Prostate gland (tissue), 2 donors: ENCODE measurements at regions not wholly inside any gene's neighbourhood (a gene's known extent, or its start where the extent isn't known, plus 50 kb on each side); places are given as distances from the start of the nearest gene placed in this dataset.

Source experiments
- DNase-seq: peaks from one replicate; pipeline ENCODE4 v3.0.0-alpha.2; 2019; ENCODE audit warnings: low spot score
- H3K27ac ChIP-seq, 2 donors: fragments of 200-600 bp; sonication (generic); 2 replicates each; pipeline ENCODE4 v1.5.1; 2017 to 2019
- H3K27me3 ChIP-seq: fragments of 200-600 bp; sonication (generic); replicated peaks from 2 replicates; pipeline ENCODE4 v1.5.1; 2019; ENCODE audit not compliant: insufficient read depth
- H3K36me3 ChIP-seq, 2 donors: fragments of 200-600 bp; sonication (generic); 1 replicate in 1 of 2; 2 replicates in 1 of 2; pipeline versions ENCODE4 v1.5.1 to v1.8.1; 2017 to 2019
- H3K4me1 ChIP-seq: fragments of 200-600 bp; sonication (generic); replicated peaks from 2 replicates; pipeline ENCODE4 v1.5.1; 2019
- H3K4me3 ChIP-seq, 2 donors: fragments of 200-600 bp; sonication (generic); 2 replicates each; pipeline ENCODE4 v1.5.1; 2017 to 2019
- H3K9me3 ChIP-seq: fragments of 200-600 bp; sonication (generic); 2 replicates; pipeline ENCODE4 v1.5.1; 2017
- POLR2A ChIP-seq: fragments of 450-650 bp; IDR thresholded peaks from one replicate; pipeline ENCODE4 v1.6.1; 2016; ENCODE audit warnings: antibody characterized with exemption, mild to moderate bottlenecking
- POLR2AphosphoS5 ChIP-seq: sonication (generic); formaldehyde crosslinking; IDR thresholded peaks from one replicate; pipeline ENCODE4 v1.6.1; 2017; ENCODE audit warnings: antibody characterized with exemption
- WGBS: methylation state at CpG from one replicate; pipeline ENCODE4 v1.1.5; 2018; 5-methylcytosine and 5-hydroxymethylcytosine counted together
- intact Hi-C: fragments of 100-400 bp; cut with DNase I; formaldehyde crosslinking; loops from one replicate; pipeline ENCODE4 v1.14.2; 2022
- TF ChIP-seq, protein P1 (sequence below), 4 experiments: fragments of 200-600 bp in 2 of 4; fragments of 450-650 bp in 2 of 4; sonication (generic) in 2 of 4; IDR thresholded peaks; 1 replicate in 3 of 4; 2 replicates in 1 of 4; pipeline ENCODE4 v1.5.1; 2016 to 2019; ENCODE audit warnings: antibody characterized with exemption in 4 of 4, mild to moderate bottlenecking in 2 of 4, moderate library complexity in 2 of 4

GRCh38 chr12:90037740-90038139, 329.1 kb upstream of the ATP2B1 start:
- H3K9me3 ChIP-seq, result no peaks in the 10 kb centered on the region
- no peaks in the 10 kb centered on the region for H3K27me3 ChIP-seq
- no peak for DNase-seq
- no peak overlapping the region for H3K4me3 ChIP-seq
- WGBS, result 34% methylated on average over 1 of the region's 1 CpG
- intact Hi-C loops, result no loop called here
- no peaks in the 10 kb centered on the region for H3K36me3 ChIP-seq
- TF ChIP-seq POLR2A (no peak), POLR2AphosphoS5 (no peak)
- TF ChIP-seq, protein P1, sequence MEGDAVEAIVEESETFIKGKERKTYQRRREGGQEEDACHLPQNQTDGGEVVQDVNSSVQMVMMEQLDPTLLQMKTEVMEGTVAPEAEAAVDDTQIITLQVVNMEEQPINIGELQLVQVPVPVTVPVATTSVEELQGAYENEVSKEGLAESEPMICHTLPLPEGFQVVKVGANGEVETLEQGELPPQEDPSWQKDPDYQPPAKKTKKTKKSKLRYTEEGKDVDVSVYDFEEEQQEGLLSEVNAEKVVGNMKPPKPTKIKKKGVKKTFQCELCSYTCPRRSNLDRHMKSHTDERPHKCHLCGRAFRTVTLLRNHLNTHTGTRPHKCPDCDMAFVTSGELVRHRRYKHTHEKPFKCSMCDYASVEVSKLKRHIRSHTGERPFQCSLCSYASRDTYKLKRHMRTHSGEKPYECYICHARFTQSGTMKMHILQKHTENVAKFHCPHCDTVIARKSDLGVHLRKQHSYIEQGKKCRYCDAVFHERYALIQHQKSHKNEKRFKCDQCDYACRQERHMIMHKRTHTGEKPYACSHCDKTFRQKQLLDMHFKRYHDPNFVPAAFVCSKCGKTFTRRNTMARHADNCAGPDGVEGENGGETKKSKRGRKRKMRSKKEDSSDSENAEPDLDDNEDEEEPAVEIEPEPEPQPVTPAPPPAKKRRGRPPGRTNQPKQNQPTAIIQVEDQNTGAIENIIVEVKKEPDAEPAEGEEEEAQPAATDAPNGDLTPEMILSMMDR (IDR thresholded peaks at IDR 0.05), result no peak
- H3K27ac ChIP-seq, result no peak overlapping the region
- no peaks in the 10 kb centered on the region for H3K4me1 ChIP-seq

DNA sequence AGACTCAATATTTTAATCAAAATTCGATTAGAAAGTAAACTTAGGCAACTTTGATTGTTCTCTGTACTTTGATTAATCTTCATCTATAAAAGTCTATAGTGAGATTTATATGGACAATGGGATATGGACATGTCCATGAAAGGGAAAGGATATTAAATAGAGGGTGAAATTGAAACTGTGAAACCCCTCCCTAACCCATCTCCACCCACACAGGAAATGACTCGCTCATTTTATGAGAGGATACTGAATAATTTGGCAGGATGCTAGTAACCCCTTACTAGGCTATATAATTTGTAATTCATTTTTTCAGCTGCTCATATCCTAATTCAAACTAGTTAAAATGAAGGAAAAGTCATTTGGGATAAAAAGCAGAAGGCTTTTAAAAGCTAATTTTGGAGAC, 328.0 kb upstream of the ATP2B1 start:
- Histone ChIP-seq H3K27ac (no peak overlapping the region), H3K36me3 (no peaks in the 10 kb centered on the region), H3K4me1 (no peaks in the 10 kb centered on the region), H3K27me3 (no peaks in the 10 kb centered on the region), H3K9me3 (no peaks in the 10 kb centered on the region), H3K4me3 (no peak overlapping the region)
- intact Hi-C loops, result no loop called here
- no peak for DNase-seq
- WGBS, result 38% methylated on average over 2 of the region's 2 CpGs
- TF ChIP-seq POLR2AphosphoS5 (no peak), POLR2A (no peak)
- TF ChIP-seq, protein P1 (IDR thresholded peaks at IDR 0.05), result no peak

DNA sequence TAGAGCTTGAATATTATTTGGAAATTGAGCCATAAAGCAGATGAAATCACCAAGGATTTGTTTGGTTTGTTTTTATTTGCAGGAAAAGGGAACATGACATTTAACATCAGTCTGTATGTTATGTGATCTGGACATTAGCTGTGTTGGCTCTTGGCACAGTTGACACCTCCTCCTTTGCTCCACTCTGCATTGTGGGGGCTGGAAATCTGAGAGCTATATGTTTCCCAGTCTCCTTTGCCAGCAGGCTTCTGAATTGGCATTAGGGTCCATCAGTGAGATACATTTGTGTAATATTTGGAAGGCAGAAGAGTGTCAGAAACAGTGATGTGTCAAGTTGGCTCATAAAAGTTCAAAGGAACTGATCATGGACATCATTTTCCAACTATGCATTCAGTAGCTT, 322.1 kb upstream of the ATP2B1 start:
- no peak overlapping the region for H3K27ac ChIP-seq
- H3K27me3 ChIP-seq, result no peaks in the 10 kb centered on the region
- H3K9me3 ChIP-seq, result no peaks in the 10 kb centered on the region
- no peaks in the 10 kb centered on the region for H3K36me3 ChIP-seq
- intact Hi-C loops, result no loop called here
- TF ChIP-seq, protein P1 (IDR thresholded peaks at IDR 0.05), result no peak
- no peak for TF ChIP-seq POLR2A
- TF ChIP-seq POLR2AphosphoS5, result no peak
- H3K4me3 ChIP-seq, result no peak overlapping the region
- no peaks in the 10 kb centered on the region for H3K4me1 ChIP-seq
- DNase-seq, result no peak

DNA sequence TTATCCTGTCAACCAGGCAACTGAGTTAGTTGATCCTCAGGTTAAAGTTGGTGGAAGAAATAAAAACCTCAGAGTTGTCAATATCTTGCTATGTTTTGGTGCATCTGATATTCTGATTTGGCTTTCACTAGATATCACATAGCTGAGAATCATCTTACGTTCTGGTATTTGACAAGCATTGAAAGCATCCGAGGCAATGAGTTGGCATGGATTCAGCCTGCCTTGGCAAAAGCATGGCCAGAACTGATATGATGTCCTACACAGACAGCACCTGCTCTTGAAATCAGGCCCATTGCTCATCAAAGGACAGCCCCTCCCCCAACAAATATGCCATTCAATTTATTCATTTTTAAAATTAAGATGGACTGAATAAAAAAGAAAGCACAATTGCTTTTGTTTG, 320.7 kb upstream of the ATP2B1 start:
- H3K36me3 ChIP-seq, result no peaks in the 10 kb centered on the region
- DNase-seq, result no peak
- WGBS, result 35% methylated on average over 2 of the region's 2 CpGs
- no peaks in the 10 kb centered on the region for H3K9me3 ChIP-seq
- no peak overlapping the region for H3K4me3 ChIP-seq
- TF ChIP-seq POLR2AphosphoS5, result no peak
- TF ChIP-seq, protein P1 (IDR thresholded peaks at IDR 0.05), result no peak
- no peak for TF ChIP-seq POLR2A
- no peaks in the 10 kb centered on the region for H3K27me3 ChIP-seq
- H3K27ac ChIP-seq, result no peak overlapping the region
- no peaks in the 10 kb centered on the region for H3K4me1 ChIP-seq
- intact Hi-C loops, result no loop called here

DNA sequence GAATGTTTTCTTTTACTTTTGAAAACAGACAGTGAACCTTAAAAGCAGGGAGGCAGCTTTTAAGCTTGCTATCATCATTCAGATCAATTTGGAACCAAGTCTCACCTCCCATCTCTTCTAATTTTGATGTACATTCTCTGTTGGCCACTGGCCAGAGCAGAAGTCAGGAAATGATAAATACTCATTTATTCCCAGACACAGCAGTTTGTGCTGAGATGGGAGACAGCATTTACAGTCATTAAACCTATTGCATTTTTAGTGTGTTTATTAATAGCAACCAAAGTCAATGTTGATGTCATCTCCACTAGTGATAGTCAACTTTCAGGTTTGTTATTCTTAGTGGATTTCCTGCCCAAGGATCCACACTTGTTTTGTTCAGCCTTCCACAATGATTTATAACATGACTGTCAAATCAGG, 320.0 kb upstream of the ATP2B1 start:
- no peak overlapping the region for H3K4me3 ChIP-seq
- no peaks in the 10 kb centered on the region for H3K27me3 ChIP-seq
- no peaks in the 10 kb centered on the region for H3K9me3 ChIP-seq
- no peak for DNase-seq
- intact Hi-C loops, result no loop called here
- no peak overlapping the region for H3K27ac ChIP-seq
- no peaks in the 10 kb centered on the region for H3K4me1 ChIP-seq
- TF ChIP-seq POLR2A (no peak), POLR2AphosphoS5 (no peak)
- TF ChIP-seq, protein P1 (IDR thresholded peaks at IDR 0.05), result no peak
- H3K36me3 ChIP-seq, result no peaks in the 10 kb centered on the region
